Epithelial cell of esophagus (primary cell): ENCODE measurements at regions not wholly inside any gene's neighbourhood (a gene's known extent, or its start where the extent isn't known, plus 50 kb on each side); places are given as distances from the start of the nearest gene placed in this dataset.
A peak's percentile ranks its signal among the peaks of the same experiment; 100 is the strongest.

Experiments
- DNase-seq: peaks from one replicate; pipeline ENCODE4 v3.0.0; 2010; ENCODE audit warnings: low read depth
- H3K4me3 ChIP-seq: 2 replicates; pipeline ENCODE4 v1.5.1; 2011; ENCODE audit warnings: mild to moderate bottlenecking, low read length, control low read depth
- CTCF ChIP-seq: IDR thresholded peaks from 2 replicates; pipeline ENCODE4 v1.5.1; 2011; ENCODE audit warnings: low read depth, mild to moderate bottlenecking, low read length, control low read depth, inconsistent platforms; ENCODE audit not compliant: insufficient read depth; ENCODE audit errors: missing control alignments

GRCh38 chr13:40404967-40405716, 261.3 kb downstream of the FOXO1 start:
- TF ChIP-seq CTCF = no peak

GRCh38 chr13:40406405-40407120, 259.9 kb downstream of the FOXO1 start:
- DNase-seq = peak; percentile 51
- H3K4me3 ChIP-seq = no peak overlapping the region
- no peak for TF ChIP-seq CTCF

More at GRCh38 chr13:40404967-40405716, 261.3 kb downstream of the FOXO1 start:
- H3K4me3 ChIP-seq = no peak overlapping the region
- DNase-seq = no peak

- no peak for TF ChIP-seq CTCF
- no peak for DNase-seq
- no peak overlapping the region for H3K4me3 ChIP-seq
These were observed 258.9 kb downstream of the FOXO1 start for GRCh38 chr13:40407567-40407966.

- no peak for TF ChIP-seq CTCF
- no peak overlapping the region for H3K4me3 ChIP-seq
- DNase-seq = peak; percentile 59
These were observed 257.8 kb downstream of the FOXO1 start for GRCh38 chr13:40408602-40409001.

GRCh38 chr13:40409278-40409677, 257.2 kb downstream of the FOXO1 start:
- TF ChIP-seq CTCF = no peak
- no peak for DNase-seq
- H3K4me3 ChIP-seq = no peak overlapping the region

GRCh38 chr13:40410315-40410714, 256.1 kb downstream of the FOXO1 start:
- DNase-seq = no peak
- no peak for TF ChIP-seq CTCF
- H3K4me3 ChIP-seq = no peak overlapping the region
